ENCODE measurements at regions not wholly inside any gene's neighbourhood (a gene's known extent, or its start where the extent isn't known, plus 50 kb on each side); places are given as distances from the start of the nearest gene placed in this dataset.

- Histone ChIP-seq H3K4me3 (no peak overlapping the region), H3K36me3 (no peaks in the 10 kb centered on the region), H3K27ac (no peak overlapping the region), H3K9me3 (no peaks in the 10 kb centered on the region), H3K4me1 (no peaks in the 10 kb centered on the region), H3K27me3 (no peaks in the 10 kb centered on the region)
- TF ChIP-seq CTCF (IDR thresholded peaks at IDR 0.05) = no peak
- WGBS, 2 donors = 42 to 54% methylated on average over 9 of the region's 9 CpGs
- intact Hi-C loops (cut with DNase I) = no loop called here
- DNase-seq = peak in 5 of 6 donors; percentile 63 to 85 (median 80)
- peak; percentile 65 to 86 (median 82) for ATAC-seq
- FAIRE-seq = no peak
These were observed 460.3 kb upstream of the PROK2 start for GRCh38 chr3:72245183-72245811.

- Histone ChIP-seq H3K36me3 (no peaks in the 10 kb centered on the region), H3K4me1 (no peaks in the 10 kb centered on the region), H3K4me3 (no peak overlapping the region), H3K27ac (no peak overlapping the region), H3K27me3 (no peaks in the 10 kb centered on the region), H3K9me3 (no peaks in the 10 kb centered on the region)
- intact Hi-C loops (cut with DNase I) = no loop called here
- ATAC-seq (no peak), DNase-seq (no peak), FAIRE-seq (no peak)
- TF ChIP-seq CTCF (IDR thresholded peaks at IDR 0.05) = no peak
- 80 to 89% methylated on average over 5 of the region's 5 CpGs for WGBS, 2 donors
These were observed 459.4 kb upstream of the PROK2 start for GRCh38 chr3:72244396-72244795.

- TF ChIP-seq CTCF (IDR thresholded peaks at IDR 0.05) = no peak
- Histone ChIP-seq H3K4me3 (no peak overlapping the region), H3K27me3 (no peaks in the 10 kb centered on the region), H3K27ac (no peak overlapping the region), H3K4me1 (no peaks in the 10 kb centered on the region), H3K9me3 (no peaks in the 10 kb centered on the region), H3K36me3 (no peaks in the 10 kb centered on the region)
- intact Hi-C loops (cut with DNase I) = no loop called here
- FAIRE-seq = no peak
- no peak for ATAC-seq
- 84 to 93% methylated on average over 2 of the region's 2 CpGs for WGBS, 2 donors
- DNase-seq = no peak
These were observed 457.4 kb upstream of the PROK2 start for GRCh38 chr3:72242326-72242725.

- TF ChIP-seq CTCF (IDR thresholded peaks at IDR 0.05) = no peak
- Histone ChIP-seq H3K4me1 (no peaks in the 10 kb centered on the region), H3K27me3 (no peaks in the 10 kb centered on the region), H3K9me3 (no peaks in the 10 kb centered on the region), H3K27ac (no peak overlapping the region), H3K36me3 (no peaks in the 10 kb centered on the region), H3K4me3 (no peak overlapping the region)
- ATAC-seq (no peak), DNase-seq (no peak), FAIRE-seq (no peak)
- intact Hi-C loops (cut with DNase I) = no loop called here
- 93 to 96% methylated on average over 1 of the region's 1 CpG for WGBS, 2 donors
These were observed 456.6 kb upstream of the PROK2 start for GRCh38 chr3:72241525-72241924.

- no peak for DNase-seq
- intact Hi-C loops (cut with DNase I) = no loop called here
- Histone ChIP-seq H3K4me3 (no peak overlapping the region), H3K27me3 (no peaks in the 10 kb centered on the region), H3K4me1 (no peaks in the 10 kb centered on the region), H3K27ac (no peak overlapping the region), H3K9me3 (no peaks in the 10 kb centered on the region), H3K36me3 (no peaks in the 10 kb centered on the region)
- ATAC-seq = no peak
- no peak for FAIRE-seq
- 78 to 79% methylated on average over 4 of the region's 4 CpGs for WGBS, 2 donors
- TF ChIP-seq CTCF (IDR thresholded peaks at IDR 0.05) = no peak
These were observed 455.6 kb upstream of the PROK2 start for GRCh38 chr3:72240531-72240930.
